ENCODE measurements at regions not wholly inside any gene's neighbourhood (a gene's known extent, or its start where the extent isn't known, plus 50 kb on each side); places are given as distances from the start of the nearest gene placed in this dataset.

GRCh38 chr10:36943544-36943943, 181.9 kb upstream of the ANKRD30A start:
- TF ChIP-seq EZH2 (IDR thresholded peaks at IDR 0.05; ENCODE audit: borderline replicate concordance, low read depth, low read length, severe bottlenecking) (no peak), POLR2AphosphoS5 (IDR thresholded peaks at IDR 0.05; ENCODE audit: insufficient read depth, low read depth, low read length) (no peak), GATA2 (IDR thresholded peaks at IDR 0.05; ENCODE audit: insufficient read depth, insufficient read length, low read depth, low read length) (no peak), CTCF (IDR thresholded peaks at IDR 0.05; ENCODE audit: extremely low read depth in 1 of 2, insufficient read depth in 1 of 2, low read depth in 1 of 2, low read length in 2 of 2) (no peak), MAX (IDR thresholded peaks at IDR 0.05; ENCODE audit: insufficient read depth, insufficient read length) (no peak), MYC (IDR thresholded peaks at IDR 0.05; ENCODE audit: low read depth, low read length) (no peak), JUN (IDR thresholded peaks at IDR 0.05; ENCODE audit: borderline replicate concordance, insufficient read depth, insufficient read length, low read depth) (no peak), POLR2A (IDR thresholded peaks at IDR 0.05; ENCODE audit: low read depth, low read length) (no peak), FOS (IDR thresholded peaks at IDR 0.05; ENCODE audit: borderline replicate concordance, insufficient read depth, low read length) (no peak)
- Histone ChIP-seq H3K27ac (ENCODE audit: insufficient read depth, low read depth, low read length) (no peak overlapping the region), H3K4me1 (ENCODE audit: control insufficient read depth, extremely low read depth, insufficient read depth, low read length) (no peaks in the 10 kb centered on the region), H3K4me2 (ENCODE audit: insufficient read depth, low read length) (no peak overlapping the region), H3K4me3 (replicated peaks in 1 of 3; ENCODE audit: insufficient read depth in 1 of 3, low read depth in 1 of 3, low read length in 3 of 3) (no peak overlapping the region), H3K9me3 (replicated peaks; ENCODE audit: control insufficient read depth, insufficient read depth, low read length) (no peaks in the 10 kb centered on the region), H2AFZ (ENCODE audit: low read depth, low read length) (no peak overlapping the region), H3K36me3 (ENCODE audit: control insufficient read depth in 2 of 2, extremely low read depth in 1 of 2, insufficient read depth in 2 of 2, low read length in 2 of 2) (no peaks in the 10 kb centered on the region), H3K9ac (replicated peaks; ENCODE audit: extremely low read depth, insufficient read depth, low read length) (no peak overlapping the region), H4K20me1 (replicated peaks; ENCODE audit: control insufficient read depth, extremely low read depth, insufficient read depth, low read length) (no peaks in the 10 kb centered on the region), H3K79me2 (ENCODE audit: control insufficient read depth, insufficient read depth, low read length) (no peaks in the 10 kb centered on the region), H3K27me3 (ENCODE audit: control insufficient read depth in 2 of 2, insufficient read depth in 2 of 2, low read length in 2 of 2) (no peaks in the 10 kb centered on the region), H3K9me1 (replicated peaks; ENCODE audit: control insufficient read depth, extremely low read depth, insufficient read depth, low read length) (no peaks in the 10 kb centered on the region)
- no peak for DNase-seq (ENCODE audit: low read depth, low spot score)
- FAIRE-seq, result no peak
- ChIA-PET CTCF (no interaction called here), POLR2A (no interaction called here)
- dilution Hi-C loops (cut with MboI; ENCODE audit: extremely low pct_ligation_motif_present, low sequenced_read_pairs), result no loop called here
- BruUV-seq (replicated peaks), result no TSS peak
- intact Hi-C loops (cut with micrococcal nuclease), result no loop called here

Data from endothelial cell of umbilical vein (primary cell).